Esophagus muscularis mucosa (tissue), 4 donors: ENCODE measurements at regions not wholly inside any gene's neighbourhood (a gene's known extent, or its start where the extent isn't known, plus 50 kb on each side); places are given as distances from the start of the nearest gene placed in this dataset.

Source experiments
- DNase-seq: peaks from one replicate; pipeline ENCODE4 v3.0.0-alpha.2; 2017; ENCODE audit errors: extremely low spot score
- H3K27ac ChIP-seq, 4 donors: fragments of 200-600 bp; sonication (generic); replicated peaks in 1 of 4; 1 replicate in 3 of 4; 2 replicates in 1 of 4; pipeline ENCODE4 v1.5.1; 2016 to 2019; ENCODE audit warnings: mild to moderate bottlenecking in 1 of 4
- H3K27me3 ChIP-seq, 4 donors: fragments of 200-600 bp; sonication (generic); one replicate each; pipeline versions ENCODE4 v1.5.1 to v1.6.0; 2016 to 2019
- H3K36me3 ChIP-seq, 4 donors: fragments of 200-600 bp; sonication (generic); one replicate each; pipeline ENCODE4 v1.5.1; 2016 to 2019
- H3K4me1 ChIP-seq, 4 donors: fragments of 200-600 bp; sonication (generic); one replicate each; pipeline ENCODE4 v1.5.1; 2016 to 2019
- H3K4me3 ChIP-seq, 4 donors: fragments of 200-600 bp; sonication (generic); 1 replicate in 2 of 4; 2 replicates in 2 of 4; pipeline ENCODE4 v1.5.1; 2016 to 2019; ENCODE audit warnings: mild to moderate bottlenecking in 4 of 4, moderate library complexity in 1 of 4
- H3K9me3 ChIP-seq, 4 donors: fragments of 200-600 bp; sonication (generic); 1 replicate in 3 of 4; 2 replicates in 1 of 4; pipeline ENCODE4 v1.5.1; 2016 to 2019
- CTCF ChIP-seq, 3 experiments: fragments of 200-600 bp in 2 of 3; fragments of 450-650 bp in 1 of 3; sonication (generic) in 2 of 3; IDR thresholded peaks; one replicate each; pipeline ENCODE4 v1.5.1; 2017 to 2019; ENCODE audit warnings: antibody characterized with exemption in 3 of 3, mild to moderate bottlenecking in 2 of 3, moderate library complexity in 1 of 3
- EP300 ChIP-seq: sonication (generic); formaldehyde crosslinking; IDR thresholded peaks from one replicate; pipeline ENCODE4 v1.6.1; 2017; ENCODE audit warnings: antibody characterized with exemption
- POLR2A ChIP-seq: fragments of 450-650 bp; IDR thresholded peaks from one replicate; pipeline ENCODE4 v1.6.1; 2017; ENCODE audit warnings: antibody characterized with exemption, moderate library complexity, mild to moderate bottlenecking, low read depth
- POLR2AphosphoS5 ChIP-seq, 2 donors: sonication (generic); formaldehyde crosslinking; IDR thresholded peaks; one replicate each; pipeline ENCODE4 v1.6.1; 2017; ENCODE audit warnings: antibody characterized with exemption in 2 of 2
- WGBS: methylation state at CpG from one replicate; pipeline ENCODE4 v1.1.5; 2018; 5-methylcytosine and 5-hydroxymethylcytosine counted together
- intact Hi-C: fragments of 100-400 bp; cut with DNase I; formaldehyde crosslinking; loops from one replicate; pipeline ENCODE4 v1.15.1; 2023

- Histone ChIP-seq H3K9me3 (no peaks in the 10 kb centered on the region), H3K27ac (peak overlapping the region in 1 of 4 donors; percentile 53), H3K27me3 (peaks cover 0 to 27% (median 0%) of the 10 kb centered on the region in 4 donors), H3K4me1 (no peaks in the 10 kb centered on the region), H3K4me3 (no peak overlapping the region), H3K36me3 (no peaks in the 10 kb centered on the region)
- intact Hi-C loops, result no loop called here
- DNase-seq, result no peak
- WGBS, result 81% methylated on average over 10 of the region's 23 CpGs
- TF ChIP-seq POLR2A (no peak), POLR2AphosphoS5 (IDR thresholded peaks at IDR 0.05) (no peak), EP300 (no peak), CTCF (IDR thresholded peaks at IDR 0.05) (no peak)
These were observed 1126.2 kb downstream of the BRD1 start for GRCh38 chr22:48701296-48702030.

- Histone ChIP-seq H3K4me1 (no peaks in the 10 kb centered on the region), H3K27me3 (peaks cover 0 to 30% (median 0%) of the 10 kb centered on the region in 4 donors), H3K27ac (peak overlapping the region in 1 of 4 donors; percentile 18), H3K9me3 (no peaks in the 10 kb centered on the region), H3K36me3 (no peaks in the 10 kb centered on the region), H3K4me3 (no peak overlapping the region)
- intact Hi-C loops, result no loop called here
- no peak for TF ChIP-seq POLR2AphosphoS5 (IDR thresholded peaks at IDR 0.05)
- no peak for TF ChIP-seq POLR2A
- no peak for TF ChIP-seq EP300
- TF ChIP-seq CTCF (IDR thresholded peaks at IDR 0.05), result no peak
- DNase-seq, result no peak
- 75% methylated on average over 17 of the region's 19 CpGs for WGBS
These were observed 1126.9 kb downstream of the BRD1 start for GRCh38 chr22:48700566-48701295.

- 71% methylated on average over 10 of the region's 13 CpGs for WGBS
- TF ChIP-seq EP300, result no peak
- no peak for TF ChIP-seq POLR2A
- TF ChIP-seq CTCF (IDR thresholded peaks at IDR 0.05), result no peak
- no peak for TF ChIP-seq POLR2AphosphoS5 (IDR thresholded peaks at IDR 0.05)
These were observed 1127.5 kb downstream of the BRD1 start for GRCh38 chr22:48700180-48700565.

GRCh38 chr22:48699511-48699910 is 1128.2 kb downstream of the BRD1 start:
- Histone ChIP-seq H3K4me3 (no peak overlapping the region), H3K27ac (no peak overlapping the region), H3K9me3 (no peaks in the 10 kb centered on the region), H3K36me3 (no peaks in the 10 kb centered on the region), H3K27me3 (peaks cover 0 to 32% (median 0%) of the 10 kb centered on the region in 4 donors), H3K4me1 (no peaks in the 10 kb centered on the region)
- intact Hi-C loops, result no loop called here
- no peak for TF ChIP-seq CTCF (IDR thresholded peaks at IDR 0.05)
- no peak for TF ChIP-seq POLR2A
- no peak for TF ChIP-seq POLR2AphosphoS5 (IDR thresholded peaks at IDR 0.05)
- no peak for TF ChIP-seq EP300
- 63% methylated on average over 17 of the region's 17 CpGs for WGBS
- DNase-seq, result no peak

More at GRCh38 chr22:48700180-48700565, 1127.5 kb downstream of the BRD1 start:
- H3K4me1 ChIP-seq, result no peaks in the 10 kb centered on the region
- intact Hi-C loops, result no loop called here
- DNase-seq, result no peak
- H3K4me3 ChIP-seq, result no peak overlapping the region
- no peaks in the 10 kb centered on the region for H3K9me3 ChIP-seq
- peaks cover 0 to 32% (median 0%) of the 10 kb centered on the region in 4 donors for H3K27me3 ChIP-seq
- H3K27ac ChIP-seq, result no peak overlapping the region
- no peaks in the 10 kb centered on the region for H3K36me3 ChIP-seq
